Ishikawa (cell line): ENCODE measurements at regions not wholly inside any gene's neighbourhood (a gene's known extent, or its start where the extent isn't known, plus 50 kb on each side); places are given as distances from the start of the nearest gene placed in this dataset.

Experiments
- CEBPB ChIP-seq: IDR thresholded peaks from 2 replicates; pipeline ENCODE4 v1.6.1; 2012
- CREB1 ChIP-seq: IDR thresholded peaks from 2 replicates; pipeline ENCODE4 v1.6.1; 2012; ENCODE audit warnings: low read depth
- EGR1 ChIP-seq: IDR thresholded peaks from 2 replicates; pipeline ENCODE4 v1.6.1; 2012
- EP300 ChIP-seq: IDR thresholded peaks from 2 replicates; pipeline ENCODE4 v1.6.1; 2012; ENCODE audit warnings: borderline replicate concordance
- FOXM1 ChIP-seq: IDR thresholded peaks from 2 replicates; pipeline ENCODE4 v1.6.1; 2012; ENCODE audit warnings: low read depth, borderline replicate concordance
- MAX ChIP-seq: IDR thresholded peaks from 2 replicates; pipeline ENCODE4 v1.6.1; 2012
- NFIC ChIP-seq: IDR thresholded peaks from 2 replicates; pipeline ENCODE4 v1.6.1; 2012
- RAD21 ChIP-seq: IDR thresholded peaks from 2 replicates; pipeline ENCODE4 v1.6.1; 2012; ENCODE audit warnings: low read depth
- REST ChIP-seq: IDR thresholded peaks from 2 replicates; pipeline ENCODE4 v1.6.1; 2012; ENCODE audit warnings: low read depth, mild to moderate bottlenecking
- TAF1 ChIP-seq: IDR thresholded peaks from 2 replicates; pipeline ENCODE4 v1.6.1; 2012; ENCODE audit warnings: low read depth, mild to moderate bottlenecking
- TCF12 ChIP-seq: IDR thresholded peaks from 2 replicates; pipeline ENCODE4 v1.6.1; 2012; ENCODE audit warnings: low read depth
- TEAD4 ChIP-seq: IDR thresholded peaks from 2 replicates; pipeline ENCODE4 v1.6.1; 2012
- USF1 ChIP-seq: IDR thresholded peaks from 2 replicates; pipeline ENCODE4 v1.6.1; 2012
- YY1 ChIP-seq: IDR thresholded peaks from 2 replicates; pipeline ENCODE4 v1.6.1; 2012; ENCODE audit warnings: low read depth
- ZBTB7A ChIP-seq: IDR thresholded peaks from 2 replicates; pipeline ENCODE4 v1.6.1; 2012; ENCODE audit warnings: low read depth

- TF ChIP-seq EP300, result no peak
- no peak for TF ChIP-seq RAD21
- no peak for TF ChIP-seq REST
- no peak for TF ChIP-seq EGR1
- no peak for TF ChIP-seq TAF1
- no peak for TF ChIP-seq USF1
- no peak for TF ChIP-seq MAX
- no peak for TF ChIP-seq CEBPB
- no peak for TF ChIP-seq FOXM1
- TF ChIP-seq NFIC, result no peak
- no peak for TF ChIP-seq ZBTB7A
- no peak for TF ChIP-seq TEAD4
- TF ChIP-seq CREB1, result no peak
These were observed 331.5 kb upstream of the CFAP20DC start for GRCh38 chr3:59381282-59381681.

GRCh38 chr3:59380146-59380545, 330.3 kb upstream of the CFAP20DC start:
- TF ChIP-seq NFIC (no peak), CEBPB (no peak), FOXM1 (no peak), EGR1 (no peak), RAD21 (no peak), USF1 (no peak), TAF1 (no peak), YY1 (no peak), MAX (no peak), TEAD4 (no peak), REST (no peak)

GRCh38 chr3:59374818-59375211, 325.0 kb upstream of the CFAP20DC start:
- TF ChIP-seq FOXM1, result no peak
- TF ChIP-seq TCF12, result no peak
- no peak for TF ChIP-seq MAX
- TF ChIP-seq TAF1, result no peak
- TF ChIP-seq ZBTB7A, result no peak
- TF ChIP-seq EP300, result no peak
- TF ChIP-seq CREB1, result no peak
- no peak for TF ChIP-seq REST
- no peak for TF ChIP-seq EGR1
- TF ChIP-seq TEAD4, result no peak
- TF ChIP-seq USF1, result no peak
- TF ChIP-seq YY1, result no peak
- no peak for TF ChIP-seq CEBPB
- TF ChIP-seq NFIC, result no peak
- TF ChIP-seq RAD21, result no peak
